IMR-90 (cell line): ENCODE measurements at regions not wholly inside any gene's neighbourhood (a gene's known extent, or its start where the extent isn't known, plus 50 kb on each side); places are given as distances from the start of the nearest gene placed in this dataset.

Experiments used
- ATAC-seq: fragments of 200-7000 bp; cut with Tn5 transposase; 2 replicates; pipeline ENCODE4 v1.9.1; 2020; ENCODE audit warnings: low read depth, mild to moderate bottlenecking, moderate library complexity
- BruUV-seq: library from RNA; stranded (reverse); fragments of 400-500 nt; replicated peaks from 2 replicates; lab custom pipeline; 2021; lab: Mats Ljungman, UMichigan
- CTCF ChIA-PET: fragments of 300-600 bp; formaldehyde crosslinking; extraction: SDS; loops from one replicate; lab custom pipeline; 2021; ENCODE audit warnings: antibody characterized with exemption; lab: Yijun Ruan, JAX
- POLR2A ChIA-PET: fragments of 300-600 bp; sonication (Branson Sonifier 250); formaldehyde crosslinking; loops from one replicate; lab custom pipeline; 2022; ENCODE audit warnings: antibody characterized with exemption; ENCODE audit not compliant: unreplicated experiment; lab: Charles Lee
- DNase-seq: peaks from one replicate; pipeline ENCODE4 v3.0.0; 2013
- H2AFZ ChIP-seq: replicated peaks from 2 replicates; pipeline ENCODE3; 2013; ENCODE audit warnings: low read length, mild to moderate bottlenecking; ENCODE audit not compliant: poor library complexity
- H2AK5ac ChIP-seq: 2 replicates; pipeline ENCODE4 v1.6.1; 2013; ENCODE audit warnings: low read depth, low read length, inconsistent platforms
- H2AK9ac ChIP-seq: replicated peaks from 2 replicates; pipeline ENCODE3; 2013; ENCODE audit warnings: mild to moderate bottlenecking, low read depth, low read length, moderate library complexity; ENCODE audit not compliant: poor library complexity
- H2BK120ac ChIP-seq: 2 replicates; pipeline ENCODE4 v1.6.1; 2013; ENCODE audit warnings: low read depth, low read length, inconsistent platforms
- H2BK15ac ChIP-seq: 3 replicates; pipeline ENCODE4 v1.6.1; 2013; ENCODE audit warnings: low read depth, low read length, inconsistent platforms
- H2BK20ac ChIP-seq: 2 replicates; pipeline ENCODE4 v1.6.1; 2013; ENCODE audit warnings: low read depth, mild to moderate bottlenecking, inconsistent platforms, low read length, moderate library complexity
- H2BK5ac ChIP-seq: 2 replicates; pipeline ENCODE4 v1.6.1; 2013; ENCODE audit warnings: mild to moderate bottlenecking, low read depth, low read length, inconsistent platforms; ENCODE audit not compliant: poor library complexity, severe bottlenecking
- H3K14ac ChIP-seq: replicated peaks from 2 replicates; pipeline ENCODE4 v1.6.1; 2013; ENCODE audit warnings: low read depth, low read length, inconsistent platforms
- H3K18ac ChIP-seq: 2 replicates; pipeline ENCODE4 v1.6.1; 2013; ENCODE audit warnings: low read depth, low read length, control low read depth
- H3K23ac ChIP-seq: 2 replicates; pipeline ENCODE4 v1.6.1; 2013; ENCODE audit warnings: low read depth, low read length, inconsistent platforms
- H3K27ac ChIP-seq: 2 replicates; pipeline ENCODE4 v1.5.1; 2013; ENCODE audit warnings: mild to moderate bottlenecking, control low read depth, low read length; ENCODE audit not compliant: insufficient read depth
- H3K27me3 ChIP-seq: 2 replicates; pipeline ENCODE4 v1.6.1; 2013; ENCODE audit warnings: low read length; ENCODE audit not compliant: control insufficient read depth, insufficient read depth
- H3K36me3 ChIP-seq: 2 replicates; pipeline ENCODE4 v1.6.1; 2013; ENCODE audit warnings: low read length, mixed read lengths; ENCODE audit not compliant: control insufficient read depth, insufficient read depth
- H3K4ac ChIP-seq: 2 replicates; pipeline ENCODE4 v1.6.1; 2013; ENCODE audit warnings: low read depth, low read length, inconsistent platforms
- H3K4me1 ChIP-seq: 2 replicates; pipeline ENCODE4 v1.6.1; 2013; ENCODE audit warnings: low read length, mixed read lengths; ENCODE audit not compliant: control insufficient read depth, insufficient read depth
- H3K4me2 ChIP-seq: 2 replicates; pipeline ENCODE4 v1.6.1; 2013; ENCODE audit warnings: low read depth, mild to moderate bottlenecking, control low read depth, low read length, moderate library complexity
- H3K4me3 ChIP-seq: 2 replicates; pipeline ENCODE4 v1.5.1; 2013; ENCODE audit warnings: low read depth, mild to moderate bottlenecking, control low read depth, low read length, moderate library complexity; ENCODE audit not compliant: insufficient read depth
- H3K56ac ChIP-seq: 2 replicates; pipeline ENCODE4 v1.6.1; 2013; ENCODE audit warnings: low read length, inconsistent platforms; ENCODE audit not compliant: insufficient read depth; ENCODE audit errors: extremely low read depth
- H3K79me1 ChIP-seq, 2 experiments: 2 replicates each; pipeline ENCODE4 v1.6.1; 2013; ENCODE audit warnings: low read length in 2 of 2, inconsistent platforms in 1 of 2, low read depth in 1 of 2
- H3K9ac ChIP-seq: 2 replicates; pipeline ENCODE4 v1.6.1; 2013; ENCODE audit warnings: low read depth, low read length, control low read depth
- H3K9me1 ChIP-seq: 2 replicates; pipeline ENCODE4 v1.6.1; 2013; ENCODE audit warnings: low read length, inconsistent platforms; ENCODE audit not compliant: insufficient read depth
- H3K9me3 ChIP-seq: 2 replicates; pipeline ENCODE4 v1.6.1; 2013; ENCODE audit warnings: low read length; ENCODE audit not compliant: control insufficient read depth, insufficient read depth
- H4K20me1 ChIP-seq: 2 replicates; pipeline ENCODE4 v1.6.1; 2013; ENCODE audit warnings: low read length, inconsistent platforms; ENCODE audit not compliant: insufficient read depth
- H4K5ac ChIP-seq: 2 replicates; pipeline ENCODE4 v1.6.1; 2013; ENCODE audit warnings: mild to moderate bottlenecking, low read depth, low read length, control low read depth
- H4K8ac ChIP-seq, 2 experiments: 2 replicates each; pipeline ENCODE4 v1.6.1; 2013; ENCODE audit warnings: low read depth in 2 of 2, low read length in 2 of 2, control low read depth in 1 of 2, inconsistent platforms in 1 of 2
- H4K91ac ChIP-seq: 2 replicates; pipeline ENCODE4 v1.6.1; 2013; ENCODE audit warnings: low read depth, low read length, inconsistent platforms; ENCODE audit not compliant: insufficient read depth
- BHLHE40 ChIP-seq: fragments of 150-350 bp; IDR thresholded peaks from 2 replicates; pipeline ENCODE4 v1.6.1; 2016; ENCODE audit warnings: mild to moderate bottlenecking, low read depth, low read length
- CEBPB ChIP-seq: IDR thresholded peaks from 2 replicates; pipeline ENCODE4 v1.6.1; 2012; ENCODE audit warnings: low read depth, low read length, improper control_type of control experiment
- CHD1 ChIP-seq: IDR thresholded peaks from 2 replicates; pipeline ENCODE4 v1.6.1; 2012; ENCODE audit warnings: low read depth, low read length, improper control_type of control experiment
- MAFK ChIP-seq: IDR thresholded peaks from 2 replicates; pipeline ENCODE4 v1.6.1; 2012; ENCODE audit warnings: low read depth, low read length, improper control_type of control experiment
- MAZ ChIP-seq: IDR thresholded peaks from 2 replicates; pipeline ENCODE4 v1.6.1; 2012; ENCODE audit warnings: low read depth, mild to moderate bottlenecking, low read length, improper control_type of control experiment, moderate library complexity, borderline replicate concordance
- MXI1 ChIP-seq: IDR thresholded peaks from 2 replicates; pipeline ENCODE4 v1.6.1; 2012; ENCODE audit warnings: low read depth, mild to moderate bottlenecking, low read length, moderate library complexity, borderline replicate concordance
- NFE2L2 ChIP-seq: fragments of 150-350 bp; IDR thresholded peaks from 2 replicates; pipeline ENCODE4 v1.6.1; 2016; ENCODE audit warnings: low read depth, mild to moderate bottlenecking, low read length
- POLR2A ChIP-seq: IDR thresholded peaks from 2 replicates; pipeline ENCODE4 v1.6.1; 2012; ENCODE audit warnings: mild to moderate bottlenecking, low read depth, low read length
- RCOR1 ChIP-seq: IDR thresholded peaks from 2 replicates; pipeline ENCODE4 v1.6.1; 2012; ENCODE audit warnings: mild to moderate bottlenecking, low read length, improper control_type of control experiment; ENCODE audit not compliant: insufficient replicate concordance
- RFX5 ChIP-seq: IDR thresholded peaks from 2 replicates; pipeline ENCODE4 v1.8.0; 2012; ENCODE audit warnings: low read depth, mild to moderate bottlenecking, low read length, moderate library complexity
- WGBS, 2 experiments: methylation state at CpG; one replicate each; pipeline versions ENCODE4 v1.1.5 to v1.1.7; 2013; ENCODE audit warnings: missing lambda C conversion rate in 2 of 2; ENCODE audit not compliant: insufficient read length in 1 of 2; ENCODE audit errors: extremely low coverage in 2 of 2; 5-methylcytosine and 5-hydroxymethylcytosine counted together
- dilution Hi-C: fragments of 300-500 bp; cut with HindIII; formaldehyde crosslinking; loops from one replicate; pipeline ENCODE4 v1.14.3; 2018; ENCODE audit warnings: low sequenced_read_pairs; ENCODE audit not compliant: unreplicated experiment
- in situ Hi-C: fragments of 300-500 bp; cut with MboI; formaldehyde crosslinking; loops from 3 replicates; pipeline ENCODE4 v1.14.3; 2019; ENCODE audit warnings: low sequenced_read_pairs, inconsistent platforms, mixed read lengths
- intact Hi-C: fragments of 100-400 bp; cut with micrococcal nuclease; formaldehyde crosslinking; loops from 2 replicates; pipeline ENCODE4 v1.10.0; 2022
- TF ChIP-seq, protein P1 (sequence below): fragments of 150-350 bp; IDR thresholded peaks from 2 replicates; pipeline ENCODE4 v1.6.1; 2017; ENCODE audit warnings: mild to moderate bottlenecking, antibody characterized with exemption, low read length, low read depth

DNA sequence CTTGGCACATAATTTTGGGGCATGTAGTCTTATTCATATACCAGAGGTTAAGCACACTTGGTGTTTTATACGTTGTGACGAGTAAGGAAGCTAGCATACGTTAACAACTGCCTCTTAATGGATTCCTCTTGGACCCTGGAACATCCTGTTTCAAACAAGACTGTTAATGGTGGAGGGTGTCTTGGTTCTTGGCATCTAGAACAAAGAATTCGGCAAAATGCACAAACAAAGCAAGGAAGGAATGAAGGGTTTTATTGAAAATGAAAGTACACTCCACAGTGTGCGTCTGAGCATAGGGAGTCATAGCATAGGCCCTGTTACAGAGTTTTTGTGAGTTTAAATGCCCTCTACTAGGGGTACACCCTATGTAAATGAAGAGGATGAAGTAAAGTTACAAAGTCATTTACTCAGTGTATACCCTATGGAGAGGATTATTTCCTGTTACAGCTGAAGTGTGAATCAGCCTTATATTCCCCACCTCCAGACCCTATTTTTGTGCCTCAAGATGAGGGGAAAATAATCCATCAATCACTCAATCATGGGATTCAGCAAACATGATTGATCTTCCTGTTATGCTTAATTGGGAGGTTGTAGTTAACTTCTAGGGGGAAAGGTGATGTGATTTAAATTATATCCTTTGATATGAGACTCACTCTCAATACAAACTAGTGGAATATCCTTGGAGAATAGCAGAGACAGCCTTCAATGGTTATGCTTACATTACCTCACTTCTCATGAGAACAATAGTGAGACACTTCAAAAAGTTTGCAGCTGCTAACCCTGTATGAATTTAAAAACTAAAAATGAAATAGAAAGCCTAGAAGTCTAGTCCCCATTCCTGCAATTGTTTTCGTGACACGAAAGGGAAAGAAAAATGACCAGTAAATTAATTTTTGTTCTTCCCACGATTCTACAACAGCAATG is 84.9 kb upstream of the MYO10 start:
- peak overlapping the region; percentile 93 for H3K14ac ChIP-seq
- peak overlapping the region; percentile 57; the same call in 1 of the 2 replicates for H3K4me3 ChIP-seq
- intact Hi-C loops (loop anchor here (2.0 to 5.0 kb wide), 3 partner anchors 96 to 164 kb away; no protein-coding TSS in a partner anchor), in situ Hi-C loops (no loop called here), dilution Hi-C loops (no loop called here)
- peak overlapping the region; percentile 96 for H4K91ac ChIP-seq
- H3K27me3 ChIP-seq = no peaks in the 10 kb centered on the region
- H2BK15ac ChIP-seq = peak overlapping the region; percentile 95
- H3K9ac ChIP-seq = peak overlapping the region; percentile 76
- peak overlapping the region; percentile 100 for H3K4me2 ChIP-seq
- H3K27ac ChIP-seq = peak overlapping the region; percentile 97
- H2BK5ac ChIP-seq = peak overlapping the region; percentile 98
- ChIA-PET POLR2A (no interaction called here), CTCF (interaction anchor here (0.8 to 1.6 kb wide), 2 partner anchors 43 to 112 kb away, joined by 5 read pairs; no protein-coding TSS in a partner anchor)
- H4K20me1 ChIP-seq = no peaks in the 10 kb centered on the region
- peak overlapping the region; percentile 95 for H2BK120ac ChIP-seq
- H3K9me1 ChIP-seq = peaks cover 8% of the 10 kb centered on the region
- no TSS peak for BruUV-seq
- H2AFZ ChIP-seq = peak overlapping the region; percentile 63
- H3K23ac ChIP-seq = peak overlapping the region; percentile 89
- TF ChIP-seq CHD1 (no peak), BHLHE40 (no peak), MAZ (no peak), POLR2A (no peak), RCOR1 (no peak), MAFK (no peak), RFX5 (no peak), NFE2L2 (no peak), MXI1 (no peak), CEBPB (no peak)
- TF ChIP-seq, protein P1, sequence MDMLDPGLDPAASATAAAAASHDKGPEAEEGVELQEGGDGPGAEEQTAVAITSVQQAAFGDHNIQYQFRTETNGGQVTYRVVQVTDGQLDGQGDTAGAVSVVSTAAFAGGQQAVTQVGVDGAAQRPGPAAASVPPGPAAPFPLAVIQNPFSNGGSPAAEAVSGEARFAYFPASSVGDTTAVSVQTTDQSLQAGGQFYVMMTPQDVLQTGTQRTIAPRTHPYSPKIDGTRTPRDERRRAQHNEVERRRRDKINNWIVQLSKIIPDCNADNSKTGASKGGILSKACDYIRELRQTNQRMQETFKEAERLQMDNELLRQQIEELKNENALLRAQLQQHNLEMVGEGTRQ = no peak
- H3K18ac ChIP-seq = peak overlapping the region; percentile 100
- peak overlapping the region; percentile 94 for H2BK20ac ChIP-seq
- H4K8ac ChIP-seq = peak overlapping the region; percentile 76 to 98
- H3K4ac ChIP-seq = peak overlapping the region; percentile 82
- peaks cover 22% of the 10 kb centered on the region for H3K4me1 ChIP-seq
- peaks cover 0 to 22% of the 10 kb centered on the region in 2 experiments; a peak in 2 of 4 replicates for H3K79me1 ChIP-seq
- peak overlapping the region; percentile 100 for H4K5ac ChIP-seq
- WGBS, 2 experiments = no CpG with 5 or more reads among the region's 8 CpGs
- peak overlapping the region; percentile 76 for H2AK5ac ChIP-seq
- H3K36me3 ChIP-seq = no peaks in the 10 kb centered on the region
- H3K9me3 ChIP-seq = no peaks in the 10 kb centered on the region
- H3K56ac ChIP-seq = peak overlapping the region; percentile 80
- peak overlapping the region; percentile 10 for H2AK9ac ChIP-seq
- DNase-seq (peak; percentile 51), ATAC-seq (peak; percentile 28)
